HT-29 (cell line): ENCODE measurements at regions not wholly inside any gene's neighbourhood (a gene's known extent, or its start where the extent isn't known, plus 50 kb on each side); places are given as distances from the start of the nearest gene placed in this dataset.

Experiments
- DNase-seq: peaks from one replicate; pipeline ENCODE4 v3.0.0-alpha.2; 2015; ENCODE audit warnings: low spot score

- DNase-seq, result no peak
These were observed 455.6 kb upstream of the PROK2 start for GRCh38 chr3:72240531-72240930.

- no peak for DNase-seq
These were observed 453.9 kb upstream of the PROK2 start for GRCh38 chr3:72238801-72239200.

- DNase-seq, result no peak
These were observed 453.2 kb upstream of the PROK2 start for GRCh38 chr3:72238010-72238691.

GRCh38 chr3:72237679-72238009 is 452.7 kb upstream of the PROK2 start:
- no peak for DNase-seq

GRCh38 chr3:72234391-72234790 is 449.4 kb upstream of the PROK2 start:
- no peak for DNase-seq

GRCh38 chr3:72233571-72233970 is 448.6 kb upstream of the PROK2 start:
- DNase-seq, result no peak

GRCh38 chr3:72232777-72233176 is 447.8 kb upstream of the PROK2 start:
- DNase-seq, result no peak

GRCh38 chr3:72232331-72232730 is 447.4 kb upstream of the PROK2 start:
- DNase-seq, result no peak

- DNase-seq, result no peak
These were observed 446.7 kb upstream of the PROK2 start for GRCh38 chr3:72231439-72232196.

GRCh38 chr3:72230774-72231379 is 445.9 kb upstream of the PROK2 start:
- DNase-seq, result no peak

- no peak for DNase-seq
These were observed 445.0 kb upstream of the PROK2 start for GRCh38 chr3:72229952-72230351.

- DNase-seq, result no peak
These were observed 442.6 kb upstream of the PROK2 start for GRCh38 chr3:72227486-72228070.

- DNase-seq, result no peak
These were observed 440.0 kb upstream of the PROK2 start for GRCh38 chr3:72224804-72225509.

- no peak for DNase-seq
These were observed 438.7 kb upstream of the PROK2 start for GRCh38 chr3:72223628-72224027.

GRCh38 chr3:72223116-72223515 is 438.2 kb upstream of the PROK2 start:
- no peak for DNase-seq

- no peak for DNase-seq
These were observed 437.5 kb upstream of the PROK2 start for GRCh38 chr3:72222410-72222809.

GRCh38 chr3:72220946-72221345 is 436.0 kb upstream of the PROK2 start:
- no peak for DNase-seq

- DNase-seq, result no peak
These were observed 434.8 kb upstream of the PROK2 start for GRCh38 chr3:72219752-72220151.

- DNase-seq, result no peak
These were observed 432.6 kb upstream of the PROK2 start for GRCh38 chr3:72217570-72217969.

- no peak for DNase-seq
These were observed 429.4 kb upstream of the PROK2 start for GRCh38 chr3:72214066-72214951.
